T-helper 2 cell treated with Interferon-gamma antibody and Interleukin-4, amounts not matched to agents 100 ng/mL and 5 ng/mL, for 36 hours (primary cell): ENCODE measurements at regions not wholly inside any gene's neighbourhood (a gene's known extent, or its start where the extent isn't known, plus 50 kb on each side); places are given as distances from the start of the nearest gene placed in this dataset.

Experiments used
- intact Hi-C: fragments of 100-400 bp; cut with micrococcal nuclease; formaldehyde crosslinking; loops from one replicate; pipeline ENCODE4 v1.15.1; 2023

- intact Hi-C loops: no loop called here
Observed at GRCh38 chr5:110027527-110028322, 338.0 kb downstream of the MAN2A1 start.

GRCh38 chr5:110031402-110032140, 341.8 kb downstream of the MAN2A1 start:
- intact Hi-C loops: no loop called here

- intact Hi-C loops: no loop called here
Observed at GRCh38 chr5:110032376-110032775, 342.6 kb downstream of the MAN2A1 start.

- intact Hi-C loops: no loop called here
Observed at GRCh38 chr5:110034056-110034600, 344.4 kb downstream of the MAN2A1 start.

GRCh38 chr5:110038297-110038997, 348.7 kb downstream of the MAN2A1 start:
- intact Hi-C loops: no loop called here

- intact Hi-C loops: no loop called here
Observed at GRCh38 chr5:110040178-110040577, 350.5 kb downstream of the MAN2A1 start.

- intact Hi-C loops: no loop called here
Observed at GRCh38 chr5:110043025-110043424, 353.3 kb downstream of the MAN2A1 start.

GRCh38 chr5:110045158-110045557, 355.4 kb downstream of the MAN2A1 start:
- intact Hi-C loops: no loop called here

- intact Hi-C loops: no loop called here
Observed at GRCh38 chr5:110048491-110048890, 358.8 kb downstream of the MAN2A1 start.

- intact Hi-C loops: loop anchor here (5.0 kb wide), 1 partner anchor 272 kb away; no protein-coding TSS in a partner anchor
Observed at GRCh38 chr5:110049816-110050215, 360.1 kb downstream of the MAN2A1 start.

- intact Hi-C loops: loop anchor here (5.0 kb wide), 1 partner anchor 272 kb away; no protein-coding TSS in a partner anchor
Observed at GRCh38 chr5:110050640-110051345, 361.1 kb downstream of the MAN2A1 start.

GRCh38 chr5:110053205-110053604, 363.5 kb downstream of the MAN2A1 start:
- intact Hi-C loops: loop anchor here (5.0 kb wide), 1 partner anchor 269 kb away; no protein-coding TSS in a partner anchor

- intact Hi-C loops: loop anchor here (1.0 to 5.0 kb wide), 2 partner anchors 268 to 365 kb away; partner anchors contain the start of gene MAN2A1
Observed at GRCh38 chr5:110053824-110054223, 364.1 kb downstream of the MAN2A1 start.

GRCh38 chr5:110054240-110054639, 364.5 kb downstream of the MAN2A1 start:
- intact Hi-C loops: loop anchor here (1.0 to 5.0 kb wide), 2 partner anchors 268 to 365 kb away; partner anchors contain the start of gene MAN2A1

GRCh38 chr5:110055302-110055701, 365.6 kb downstream of the MAN2A1 start:
- intact Hi-C loops: no loop called here

- intact Hi-C loops: no loop called here
Observed at GRCh38 chr5:110056580-110057114, 366.9 kb downstream of the MAN2A1 start.

- intact Hi-C loops: no loop called here
Observed at GRCh38 chr5:110058175-110058574, 368.4 kb downstream of the MAN2A1 start.

- intact Hi-C loops: no loop called here
Observed at GRCh38 chr5:110062246-110062645, 372.5 kb downstream of the MAN2A1 start.

GRCh38 chr5:110063640-110064602, 374.2 kb downstream of the MAN2A1 start:
- intact Hi-C loops: no loop called here
